NCI-H446 treated with DMSO at 0.1 percent for 48 hours (cell line): ENCODE measurements at regions not wholly inside any gene's neighbourhood (a gene's known extent, or its start where the extent isn't known, plus 50 kb on each side); places are given as distances from the start of the nearest gene placed in this dataset.
A peak's percentile ranks its signal among the peaks of the same experiment; 100 is the strongest.
"Not testable (repeated sequence)": the region's sequence is repeated elsewhere in the genome, so short reads cannot be mapped to it uniquely, and the experiment has no call there.

Source experiments
- DNase-seq: peaks from one replicate; lab custom pipeline; 2025; lab: John Stamatoyannopoulos, UW

GRCh38 chr4:75422998-75423397, 91.2 kb downstream of the RCHY1 start:
- no peak for DNase-seq

GRCh38 chr4:75412746-75413145, 101.5 kb downstream of the RCHY1 start:
- DNase-seq: no peak

GRCh38 chr4:75398501-75398900, 115.7 kb downstream of the RCHY1 start:
- no peak for DNase-seq

GRCh38 chr4:75391489-75392166, 122.6 kb downstream of the RCHY1 start:
- no peak for DNase-seq

DNA sequence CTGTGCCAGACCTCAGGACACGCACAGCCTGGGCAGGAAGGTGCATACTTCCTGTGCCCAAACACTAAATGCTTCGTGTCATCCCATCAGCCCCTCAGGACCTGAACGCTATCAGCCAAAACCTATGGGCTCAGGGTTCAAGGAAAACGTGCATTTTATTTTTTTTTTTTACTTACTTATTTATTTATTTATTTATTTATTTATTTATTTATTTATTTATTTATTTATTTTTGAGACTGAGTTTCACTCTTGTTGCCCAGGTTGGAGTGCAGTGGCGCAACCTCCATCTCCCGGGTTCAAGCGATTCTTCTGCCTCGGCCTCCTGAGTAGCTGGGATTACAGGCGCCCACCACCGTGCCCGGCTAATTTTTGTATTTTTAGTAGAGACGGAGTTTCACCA, 127.8 kb downstream of the RCHY1 start:
- not testable (repeated sequence) for DNase-seq

DNA sequence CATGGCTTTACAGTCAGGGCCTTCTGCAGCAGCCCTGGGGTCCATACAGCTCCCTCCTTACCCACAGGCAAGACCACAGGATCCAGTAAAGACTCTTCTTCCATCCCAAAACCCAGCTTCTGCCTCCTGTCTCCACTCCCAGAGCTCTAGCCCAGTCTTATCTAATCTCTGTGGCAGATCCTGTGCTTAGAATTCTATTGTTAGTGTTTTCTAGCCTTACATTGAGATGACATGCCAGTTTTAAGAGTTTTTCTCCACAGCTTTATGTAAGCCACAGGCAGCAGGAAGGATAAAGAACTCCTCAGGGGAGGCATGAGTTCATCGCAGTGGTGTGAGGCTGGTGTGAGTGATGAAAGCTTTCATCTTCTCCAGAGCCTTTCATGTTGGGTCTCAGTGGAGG, 129.1 kb downstream of the RCHY1 start:
- DNase-seq: no peak

GRCh38 chr4:75376543-75376942, 137.7 kb downstream of the RCHY1 start:
- DNase-seq: no peak

- no peak for DNase-seq
These were observed 142.3 kb downstream of the RCHY1 start for GRCh38 chr4:75371915-75372314.

- no peak for DNase-seq
These were observed 143.6 kb downstream of the RCHY1 start for GRCh38 chr4:75370576-75370975.

DNA sequence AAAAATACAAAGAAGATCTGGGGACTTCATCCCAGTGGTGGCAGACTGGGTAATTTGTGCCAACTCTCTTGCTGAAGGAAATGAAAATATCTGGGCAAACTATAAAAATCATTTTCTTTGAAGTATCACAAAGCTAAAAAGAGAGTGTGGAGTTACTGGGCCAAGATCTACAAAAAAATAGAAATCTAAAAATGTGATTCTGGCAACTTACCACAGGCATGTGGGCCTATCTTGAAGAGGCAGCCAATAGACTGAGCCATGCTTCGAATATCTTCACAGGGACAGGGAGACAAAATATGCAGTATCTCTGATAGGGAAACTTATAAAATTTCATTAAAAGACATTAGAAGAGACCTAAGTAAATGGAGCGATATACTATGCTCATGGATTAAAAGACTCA, 168.8 kb downstream of the RCHY1 start:
- DNase-seq: no peak

DNA sequence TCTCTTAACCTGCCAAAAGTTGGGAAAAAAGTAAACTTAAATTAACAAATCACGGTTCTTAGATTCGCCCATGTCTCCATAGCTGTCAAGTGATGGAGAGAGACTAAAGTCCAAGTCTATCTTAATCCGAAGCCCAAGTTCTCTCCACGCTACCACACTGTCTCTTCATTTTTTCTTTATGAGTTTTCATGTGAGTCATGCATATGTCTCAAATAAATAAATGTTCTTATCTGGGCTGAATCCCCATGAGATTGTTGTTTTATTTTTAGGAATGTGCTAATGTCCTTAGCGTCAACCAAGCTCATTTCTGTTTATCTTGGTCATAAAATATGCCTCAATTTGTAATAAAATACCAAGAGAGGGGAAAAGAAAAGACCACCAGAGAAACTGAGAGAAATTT, 169.3 kb downstream of the RCHY1 start:
- DNase-seq: no peak

DNA sequence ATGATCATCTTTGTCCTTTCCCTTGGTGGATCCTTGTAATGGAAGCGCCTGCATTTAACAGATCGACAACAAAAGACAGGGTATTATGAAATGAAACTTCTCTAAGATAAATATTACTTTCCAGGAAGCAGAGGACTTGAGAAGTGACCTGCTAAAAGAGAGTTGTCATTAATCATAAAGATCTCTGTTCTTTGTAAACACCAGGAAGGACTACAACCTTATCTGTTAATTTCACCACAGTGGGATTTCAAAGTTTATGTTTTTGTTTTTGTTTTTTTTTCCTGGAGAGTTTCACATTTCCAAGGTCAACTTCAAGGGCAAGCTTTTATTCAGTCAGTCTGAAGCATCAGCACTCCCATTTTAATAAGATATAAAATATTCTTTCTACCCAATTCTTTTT, 170.9 kb downstream of the RCHY1 start:
- DNase-seq: no peak

- no peak for DNase-seq
These were observed 173.6 kb downstream of the RCHY1 start for GRCh38 chr4:75340561-75340960.

GRCh38 chr4:75338352-75338880, 175.8 kb downstream of the RCHY1 start:
- no peak for DNase-seq

DNA sequence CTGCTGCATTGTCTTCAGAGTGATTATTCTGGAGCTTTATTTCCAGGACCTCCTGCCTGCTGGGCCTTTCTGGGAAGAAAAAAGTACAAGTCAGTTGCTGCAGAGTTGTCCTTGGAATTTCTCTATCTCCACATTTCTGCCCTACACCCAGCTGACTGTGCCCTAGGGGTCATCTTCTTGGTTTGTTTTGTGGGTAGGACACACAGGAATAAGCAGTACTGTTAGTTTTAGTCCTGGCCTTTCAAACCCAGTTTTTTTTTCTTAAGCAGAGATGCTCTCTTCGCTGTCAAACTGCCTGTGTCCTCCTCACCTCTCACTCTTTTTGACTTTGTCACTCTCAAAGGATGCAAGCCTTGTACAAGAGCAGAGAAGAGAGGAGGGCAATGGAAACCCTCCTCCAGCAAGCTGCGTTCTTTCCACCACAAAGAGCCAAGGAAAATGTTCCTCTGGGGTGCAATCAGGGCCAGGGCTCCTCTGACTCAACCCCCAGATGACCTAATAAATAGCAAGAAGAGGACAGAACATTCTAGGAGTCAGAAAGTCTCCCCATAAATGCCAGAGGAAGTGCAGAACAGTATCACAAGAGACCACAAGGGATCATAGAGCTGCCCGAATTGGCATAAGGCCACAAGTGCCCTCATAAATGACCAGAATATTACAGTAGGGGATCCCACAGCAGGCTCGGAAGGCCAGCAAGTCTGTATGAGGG, 186.2 kb downstream of the RCHY1 start:
- DNase-seq: no peak

- DNase-seq: no peak
These were observed 188.8 kb downstream of the RCHY1 start for GRCh38 chr4:75325318-75325979.

- no peak for DNase-seq
These were observed 192.7 kb downstream of the RCHY1 start for GRCh38 chr4:75321484-75321883.

- DNase-seq: not testable (repeated sequence)
These were observed 196.6 kb downstream of the RCHY1 start for GRCh38 chr4:75317641-75318040.

DNA sequence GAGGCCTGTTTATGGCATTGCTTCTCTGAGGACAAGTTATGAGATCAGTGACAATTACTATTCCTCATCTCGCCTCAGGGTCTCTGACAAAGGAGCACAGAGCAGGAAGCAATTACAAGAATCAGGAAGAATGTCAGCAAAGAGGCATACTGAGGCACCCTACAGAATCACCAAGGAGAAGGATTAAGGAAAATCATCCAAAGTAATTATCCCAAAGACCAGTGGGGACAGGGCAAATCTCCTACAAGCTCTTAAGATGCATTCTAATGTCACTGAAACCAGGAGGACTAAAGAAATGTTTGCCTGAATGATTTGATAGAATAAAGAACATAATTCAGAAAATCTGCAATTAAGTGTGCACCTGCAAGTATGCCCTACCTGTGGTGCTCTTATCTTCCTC, 206.2 kb downstream of the RCHY1 start:
- DNase-seq: no peak

DNA sequence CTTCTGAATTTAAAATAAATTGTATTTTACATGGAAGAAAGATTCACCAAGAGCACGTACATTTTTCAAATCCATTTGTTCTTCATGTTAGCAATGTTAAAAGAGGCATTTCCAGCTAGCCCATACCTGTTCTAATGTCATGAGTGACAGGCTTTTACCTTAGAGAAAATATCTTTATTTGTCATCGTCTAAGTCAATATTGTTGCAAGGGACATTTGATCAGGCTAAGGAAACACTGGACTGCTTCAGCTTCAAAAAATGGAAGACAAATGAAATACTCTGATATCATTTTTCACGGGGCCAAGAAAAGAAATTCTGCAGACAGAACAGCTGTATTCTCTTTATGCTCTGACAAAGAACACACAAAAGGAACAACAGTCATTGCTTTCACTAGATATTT, 207.7 kb downstream of the RCHY1 start:
- no peak for DNase-seq

- DNase-seq: no peak
These were observed 211.6 kb downstream of the RCHY1 start for GRCh38 chr4:75302648-75303047.

DNA sequence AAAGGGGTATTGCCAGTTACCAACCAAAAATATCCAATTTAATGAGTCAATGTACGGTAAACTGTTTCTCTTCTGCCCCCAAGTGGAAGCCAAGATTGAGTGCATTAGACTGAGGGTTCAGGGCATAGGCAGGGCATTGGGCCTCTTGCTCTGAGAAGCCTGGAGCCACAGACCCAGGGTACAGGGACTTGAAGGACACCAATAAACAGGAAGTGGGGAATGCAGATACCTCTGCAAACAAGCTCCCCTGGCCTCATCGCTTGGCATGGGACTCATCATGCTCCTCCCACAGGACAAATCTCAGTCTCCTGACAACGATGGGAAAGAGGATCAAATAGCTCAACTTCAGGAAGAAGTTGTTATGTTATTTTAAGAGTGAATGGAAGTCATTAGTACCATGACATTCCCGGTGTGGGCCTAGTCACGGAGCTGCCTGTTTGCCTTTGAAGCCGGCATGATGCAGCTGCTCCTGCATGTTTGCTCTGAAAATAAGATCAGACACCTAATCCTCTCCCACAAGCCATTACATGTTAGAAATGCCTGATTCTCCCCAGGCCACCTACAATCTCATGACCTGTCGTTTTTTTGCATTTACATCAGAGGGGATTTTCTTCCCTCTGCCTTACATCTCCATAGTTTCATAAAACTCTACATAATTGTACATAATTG, 224.2 kb downstream of the RCHY1 start:
- peak; percentile 8 for DNase-seq
